Esophagus muscularis mucosa (tissue), 4 donors: ENCODE measurements at regions not wholly inside any gene's neighbourhood (a gene's known extent, or its start where the extent isn't known, plus 50 kb on each side); places are given as distances from the start of the nearest gene placed in this dataset.

Experiments used
- EP300 ChIP-seq: sonication (generic); formaldehyde crosslinking; IDR thresholded peaks from one replicate; pipeline ENCODE4 v1.6.1; 2017; ENCODE audit warnings: antibody characterized with exemption
- POLR2A ChIP-seq: fragments of 450-650 bp; IDR thresholded peaks from one replicate; pipeline ENCODE4 v1.6.1; 2017; ENCODE audit warnings: antibody characterized with exemption, moderate library complexity, mild to moderate bottlenecking, low read depth
- POLR2AphosphoS5 ChIP-seq, 2 donors: sonication (generic); formaldehyde crosslinking; IDR thresholded peaks; one replicate each; pipeline ENCODE4 v1.6.1; 2017; ENCODE audit warnings: antibody characterized with exemption in 2 of 2
- TF ChIP-seq, protein P1 (sequence below), 3 experiments: fragments of 200-600 bp in 2 of 3; fragments of 450-650 bp in 1 of 3; sonication (generic) in 2 of 3; IDR thresholded peaks; one replicate each; pipeline ENCODE4 v1.5.1; 2017 to 2019; ENCODE audit warnings: antibody characterized with exemption in 3 of 3, mild to moderate bottlenecking in 2 of 3, moderate library complexity in 1 of 3

DNA sequence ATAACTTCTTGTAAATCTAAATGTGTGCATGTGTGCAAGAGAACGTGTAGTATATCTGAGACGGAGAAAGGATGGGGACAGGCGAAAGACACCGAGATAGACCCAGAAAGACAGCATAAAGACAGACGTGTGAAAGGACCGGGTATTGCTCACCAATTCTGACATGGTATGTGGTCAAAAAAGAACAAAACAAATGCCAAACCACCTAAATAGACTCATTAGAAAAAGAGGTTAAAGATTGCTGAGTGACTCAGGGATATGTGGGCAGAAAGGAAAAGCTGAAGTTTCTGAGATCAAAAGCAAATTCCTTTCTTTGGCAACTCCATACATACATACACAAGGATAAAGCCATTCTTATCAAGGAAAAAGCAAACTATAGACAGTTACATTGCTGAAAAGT, 179.7 kb upstream of the TSC22D1 start:
- TF ChIP-seq POLR2A, result no peak
- TF ChIP-seq, protein P1, sequence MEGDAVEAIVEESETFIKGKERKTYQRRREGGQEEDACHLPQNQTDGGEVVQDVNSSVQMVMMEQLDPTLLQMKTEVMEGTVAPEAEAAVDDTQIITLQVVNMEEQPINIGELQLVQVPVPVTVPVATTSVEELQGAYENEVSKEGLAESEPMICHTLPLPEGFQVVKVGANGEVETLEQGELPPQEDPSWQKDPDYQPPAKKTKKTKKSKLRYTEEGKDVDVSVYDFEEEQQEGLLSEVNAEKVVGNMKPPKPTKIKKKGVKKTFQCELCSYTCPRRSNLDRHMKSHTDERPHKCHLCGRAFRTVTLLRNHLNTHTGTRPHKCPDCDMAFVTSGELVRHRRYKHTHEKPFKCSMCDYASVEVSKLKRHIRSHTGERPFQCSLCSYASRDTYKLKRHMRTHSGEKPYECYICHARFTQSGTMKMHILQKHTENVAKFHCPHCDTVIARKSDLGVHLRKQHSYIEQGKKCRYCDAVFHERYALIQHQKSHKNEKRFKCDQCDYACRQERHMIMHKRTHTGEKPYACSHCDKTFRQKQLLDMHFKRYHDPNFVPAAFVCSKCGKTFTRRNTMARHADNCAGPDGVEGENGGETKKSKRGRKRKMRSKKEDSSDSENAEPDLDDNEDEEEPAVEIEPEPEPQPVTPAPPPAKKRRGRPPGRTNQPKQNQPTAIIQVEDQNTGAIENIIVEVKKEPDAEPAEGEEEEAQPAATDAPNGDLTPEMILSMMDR (IDR thresholded peaks at IDR 0.05), result no peak
- TF ChIP-seq POLR2AphosphoS5 (IDR thresholded peaks at IDR 0.05), result no peak
- TF ChIP-seq EP300, result no peak
